BJ (cell line): ENCODE measurements at regions not wholly inside any gene's neighbourhood (a gene's known extent, or its start where the extent isn't known, plus 50 kb on each side); places are given as distances from the start of the nearest gene placed in this dataset.

ENCODE experiments used
- CTCF ChIA-PET: fragments of 350-600 bp; formaldehyde crosslinking; extraction: SDS; loops from one replicate; lab custom pipeline; 2021; ENCODE audit warnings: antibody characterized with exemption, inconsistent platforms; lab: Yijun Ruan, JAX
- POLR2A ChIA-PET: fragments of 300-600 bp; sonication (Branson Sonifier 250); formaldehyde crosslinking; extraction: SDS; loops from one replicate; lab custom pipeline; 2021; ENCODE audit warnings: antibody characterized with exemption; lab: Charles Lee
- DNase-seq: peaks from one replicate; pipeline ENCODE4 v3.0.0-alpha.2; 2011; ENCODE audit warnings: low read depth
- H3K27me3 ChIP-seq: 2 replicates; pipeline ENCODE4 v1.6.0; 2011; ENCODE audit warnings: low read length; ENCODE audit not compliant: control insufficient read depth, insufficient read depth
- H3K36me3 ChIP-seq: 2 replicates; pipeline ENCODE4 v1.5.1; 2011; ENCODE audit warnings: low read length; ENCODE audit not compliant: control insufficient read depth, insufficient read depth
- H3K4me3 ChIP-seq: 2 replicates; pipeline ENCODE4 v1.5.1; 2011; ENCODE audit warnings: low read depth, mild to moderate bottlenecking, control low read depth, low read length
- TF ChIP-seq, protein P1 (sequence below): IDR thresholded peaks from 2 replicates; pipeline ENCODE4 v1.5.1; 2011; ENCODE audit warnings: low read depth, mild to moderate bottlenecking, control low read depth, inconsistent platforms, low read length, moderate library complexity; ENCODE audit not compliant: insufficient read depth

DNA sequence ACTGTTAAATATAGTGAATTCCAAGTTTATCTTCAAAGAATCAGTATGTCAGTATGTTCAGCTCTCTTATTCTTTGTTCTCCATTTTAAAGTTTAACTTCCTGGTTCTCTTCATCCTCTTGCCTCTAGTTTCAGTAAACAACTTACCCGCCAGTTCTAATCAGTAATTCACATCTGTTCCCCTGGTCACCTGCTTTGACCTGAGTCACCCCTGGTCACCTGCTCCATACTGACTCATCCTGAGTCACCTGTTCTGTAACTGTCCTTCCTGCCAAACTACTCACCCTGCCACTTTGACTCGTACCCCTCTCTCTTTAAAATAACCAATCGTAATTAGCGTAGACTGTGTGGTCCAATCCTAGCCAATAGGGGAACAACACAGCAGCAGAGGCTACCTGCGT is 992.7 kb upstream of the HS3ST1 start:
- H3K4me3 ChIP-seq = no peak overlapping the region
- CTCF ChIA-PET = no interaction called here
- TF ChIP-seq, protein P1, sequence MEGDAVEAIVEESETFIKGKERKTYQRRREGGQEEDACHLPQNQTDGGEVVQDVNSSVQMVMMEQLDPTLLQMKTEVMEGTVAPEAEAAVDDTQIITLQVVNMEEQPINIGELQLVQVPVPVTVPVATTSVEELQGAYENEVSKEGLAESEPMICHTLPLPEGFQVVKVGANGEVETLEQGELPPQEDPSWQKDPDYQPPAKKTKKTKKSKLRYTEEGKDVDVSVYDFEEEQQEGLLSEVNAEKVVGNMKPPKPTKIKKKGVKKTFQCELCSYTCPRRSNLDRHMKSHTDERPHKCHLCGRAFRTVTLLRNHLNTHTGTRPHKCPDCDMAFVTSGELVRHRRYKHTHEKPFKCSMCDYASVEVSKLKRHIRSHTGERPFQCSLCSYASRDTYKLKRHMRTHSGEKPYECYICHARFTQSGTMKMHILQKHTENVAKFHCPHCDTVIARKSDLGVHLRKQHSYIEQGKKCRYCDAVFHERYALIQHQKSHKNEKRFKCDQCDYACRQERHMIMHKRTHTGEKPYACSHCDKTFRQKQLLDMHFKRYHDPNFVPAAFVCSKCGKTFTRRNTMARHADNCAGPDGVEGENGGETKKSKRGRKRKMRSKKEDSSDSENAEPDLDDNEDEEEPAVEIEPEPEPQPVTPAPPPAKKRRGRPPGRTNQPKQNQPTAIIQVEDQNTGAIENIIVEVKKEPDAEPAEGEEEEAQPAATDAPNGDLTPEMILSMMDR = no peak
- no peak for DNase-seq
- POLR2A ChIA-PET = no interaction called here
- H3K27me3 ChIP-seq = no peaks in the 10 kb centered on the region
- H3K36me3 ChIP-seq = no peaks in the 10 kb centered on the region

DNA sequence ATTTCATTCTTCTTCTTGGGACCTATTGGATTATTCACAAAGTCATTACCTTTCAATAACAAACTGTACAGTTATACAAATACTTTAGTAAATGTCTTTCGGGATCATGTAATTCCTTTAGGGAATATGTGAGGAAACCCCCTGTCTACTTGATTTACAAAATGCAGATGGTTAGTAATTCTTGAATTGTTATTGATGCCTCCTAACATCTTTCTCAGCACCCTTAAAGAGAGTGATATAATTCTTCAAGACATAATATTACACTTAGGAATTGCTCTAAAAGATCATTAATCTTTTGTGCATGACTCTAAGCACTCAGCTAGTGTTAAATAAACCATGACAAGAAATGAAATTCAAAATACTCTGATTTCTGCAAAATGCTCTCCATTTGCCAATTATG is 988.1 kb upstream of the HS3ST1 start:
- Histone ChIP-seq H3K36me3 (no peaks in the 10 kb centered on the region), H3K27me3 (no peaks in the 10 kb centered on the region), H3K4me3 (no peak overlapping the region)
- ChIA-PET POLR2A (no interaction called here), CTCF (no interaction called here)
- TF ChIP-seq, protein P1 = no peak
- DNase-seq = no peak

DNA sequence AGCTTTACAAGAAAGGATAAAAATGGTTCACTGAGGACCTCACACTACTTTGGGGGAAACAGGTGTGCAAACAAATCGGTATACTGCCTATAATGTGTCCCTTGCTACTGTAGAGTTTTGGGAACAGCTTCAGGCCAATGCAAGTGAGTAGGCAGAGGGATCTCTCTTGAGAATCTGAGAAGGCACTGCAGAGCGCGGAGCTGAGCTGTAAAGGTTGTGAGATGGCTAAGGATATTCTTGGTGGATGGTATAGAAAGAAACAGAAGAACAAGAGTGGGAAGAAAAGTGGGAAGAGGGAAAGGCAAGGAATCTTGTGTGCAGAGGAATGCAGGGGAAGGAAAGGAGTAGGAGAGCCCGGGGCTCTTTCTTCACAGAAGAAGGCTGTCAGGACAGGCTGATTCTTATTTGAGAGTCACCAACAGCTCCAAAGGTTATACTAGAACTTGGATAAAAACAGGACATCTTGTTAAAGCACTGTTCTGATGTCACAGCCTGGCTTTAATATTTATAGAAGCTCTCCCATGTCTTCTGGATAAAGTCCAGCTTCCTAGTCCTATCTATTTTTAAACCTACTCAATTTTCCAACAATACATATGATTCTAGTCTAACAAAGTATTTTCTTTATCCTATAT is 985.6 kb upstream of the HS3ST1 start:
- TF ChIP-seq, protein P1 = no peak
- H3K36me3 ChIP-seq = no peaks in the 10 kb centered on the region
- ChIA-PET CTCF (no interaction called here), POLR2A (no interaction called here)
- no peak overlapping the region for H3K4me3 ChIP-seq
- H3K27me3 ChIP-seq = no peaks in the 10 kb centered on the region
- DNase-seq = no peak

DNA sequence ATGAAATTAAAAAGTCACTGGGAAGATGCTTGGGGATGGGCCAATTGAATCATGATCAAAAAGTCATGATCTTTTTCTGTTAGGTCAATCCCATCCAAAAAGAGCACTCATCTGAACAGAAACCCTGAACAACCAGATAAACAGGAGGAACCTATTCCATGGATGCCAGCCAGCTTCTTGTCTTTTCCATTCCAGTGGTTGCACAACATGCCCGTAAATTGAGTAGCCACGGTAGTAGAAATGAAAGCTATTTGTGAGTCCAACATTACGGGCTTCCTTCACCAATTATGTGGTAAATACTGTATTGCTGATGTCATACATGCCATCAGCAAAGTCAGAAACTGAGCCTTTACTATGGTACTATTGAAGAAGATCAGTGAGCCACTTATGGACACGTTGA is 982.4 kb upstream of the HS3ST1 start:
- POLR2A ChIA-PET = no interaction called here
- TF ChIP-seq, protein P1 = no peak
- Histone ChIP-seq H3K36me3 (no peaks in the 10 kb centered on the region), H3K4me3 (no peak overlapping the region), H3K27me3 (no peaks in the 10 kb centered on the region)
- CTCF ChIA-PET = no interaction called here
- DNase-seq = no peak

DNA sequence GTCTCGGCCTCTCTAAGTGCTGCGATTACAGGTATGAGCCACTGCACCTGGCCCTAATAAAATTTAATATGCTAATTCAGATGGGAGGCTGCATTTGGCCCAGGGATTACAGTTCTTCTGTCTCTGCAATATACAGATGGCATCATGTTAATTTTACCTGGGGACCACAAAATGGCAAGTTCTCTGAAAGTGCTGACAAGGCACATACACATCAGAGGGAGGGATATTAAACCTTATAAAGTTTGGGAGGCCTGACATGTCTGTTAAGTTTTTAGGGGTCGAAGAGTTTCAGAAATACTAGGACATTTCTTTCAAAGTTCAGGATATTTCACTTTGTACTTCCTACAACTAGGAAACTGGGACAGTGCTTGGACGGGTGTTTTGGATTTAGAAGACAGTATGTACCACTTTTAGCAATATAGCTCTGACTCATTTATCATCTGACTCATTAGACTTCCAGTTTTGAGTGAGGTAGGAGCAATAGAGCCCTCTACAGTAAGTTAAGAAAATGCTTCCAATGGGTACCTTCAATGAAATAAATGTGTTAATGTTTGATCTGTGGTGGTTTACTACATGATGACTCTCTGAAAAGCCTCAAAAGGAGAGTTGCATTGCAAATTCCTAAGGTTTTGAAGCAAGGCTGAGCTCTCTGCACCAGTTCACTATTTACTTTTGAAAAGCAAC is 981.0 kb upstream of the HS3ST1 start:
- DNase-seq = no peak
- CTCF ChIA-PET = no interaction called here
- POLR2A ChIA-PET = no interaction called here
- Histone ChIP-seq H3K36me3 (no peaks in the 10 kb centered on the region), H3K27me3 (no peaks in the 10 kb centered on the region), H3K4me3 (no peak overlapping the region)
- TF ChIP-seq, protein P1 = no peak
